GM13977 (cell line): ENCODE measurements at regions not wholly inside any gene's neighbourhood (a gene's known extent, or its start where the extent isn't known, plus 50 kb on each side); places are given as distances from the start of the nearest gene placed in this dataset.

Source experiments
- DNase-seq: peaks from one replicate; pipeline ENCODE4 v3.0.0; 2012; ENCODE audit warnings: low spot score
- in situ Hi-C: fragments of 300-500 bp; cut with MboI; formaldehyde crosslinking; loops from one replicate; pipeline ENCODE4 v1.12.0; 2022; ENCODE audit warnings: low sequenced_read_pairs, low pct_unique_long_range_greater_than_20kb, mixed read lengths, inconsistent platforms; ENCODE audit not compliant: unreplicated experiment
- TF ChIP-seq, protein P1 (sequence below): IDR thresholded peaks from 2 replicates; pipeline ENCODE4 v1.5.1; 2012; ENCODE audit warnings: mild to moderate bottlenecking, control low read depth; ENCODE audit not compliant: insufficient read depth; ENCODE audit errors: extremely low read depth, missing control alignments

DNA sequence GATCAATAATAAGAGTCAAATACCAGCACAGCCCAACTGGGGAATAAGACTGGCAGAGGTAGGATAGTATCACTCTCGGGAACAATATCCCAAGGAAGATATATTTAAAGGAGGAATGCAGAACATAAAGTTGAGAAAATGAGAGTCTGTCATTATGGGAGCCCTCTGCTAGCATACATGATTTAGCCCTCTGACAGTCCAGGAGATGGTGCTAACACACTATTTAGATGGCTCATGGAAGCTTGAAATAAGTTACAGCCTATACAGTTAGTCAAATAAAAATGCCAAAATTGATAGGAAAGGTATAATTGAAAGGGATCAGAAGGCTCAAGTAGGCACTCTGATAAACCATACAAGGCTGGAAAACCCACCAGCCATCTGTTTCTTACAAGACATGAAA lies 201.0 kb upstream of the NEIL3 start:
- in situ Hi-C loops = no loop called here
- TF ChIP-seq, protein P1, sequence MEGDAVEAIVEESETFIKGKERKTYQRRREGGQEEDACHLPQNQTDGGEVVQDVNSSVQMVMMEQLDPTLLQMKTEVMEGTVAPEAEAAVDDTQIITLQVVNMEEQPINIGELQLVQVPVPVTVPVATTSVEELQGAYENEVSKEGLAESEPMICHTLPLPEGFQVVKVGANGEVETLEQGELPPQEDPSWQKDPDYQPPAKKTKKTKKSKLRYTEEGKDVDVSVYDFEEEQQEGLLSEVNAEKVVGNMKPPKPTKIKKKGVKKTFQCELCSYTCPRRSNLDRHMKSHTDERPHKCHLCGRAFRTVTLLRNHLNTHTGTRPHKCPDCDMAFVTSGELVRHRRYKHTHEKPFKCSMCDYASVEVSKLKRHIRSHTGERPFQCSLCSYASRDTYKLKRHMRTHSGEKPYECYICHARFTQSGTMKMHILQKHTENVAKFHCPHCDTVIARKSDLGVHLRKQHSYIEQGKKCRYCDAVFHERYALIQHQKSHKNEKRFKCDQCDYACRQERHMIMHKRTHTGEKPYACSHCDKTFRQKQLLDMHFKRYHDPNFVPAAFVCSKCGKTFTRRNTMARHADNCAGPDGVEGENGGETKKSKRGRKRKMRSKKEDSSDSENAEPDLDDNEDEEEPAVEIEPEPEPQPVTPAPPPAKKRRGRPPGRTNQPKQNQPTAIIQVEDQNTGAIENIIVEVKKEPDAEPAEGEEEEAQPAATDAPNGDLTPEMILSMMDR = peak; percentile 6
- DNase-seq = no peak

DNA sequence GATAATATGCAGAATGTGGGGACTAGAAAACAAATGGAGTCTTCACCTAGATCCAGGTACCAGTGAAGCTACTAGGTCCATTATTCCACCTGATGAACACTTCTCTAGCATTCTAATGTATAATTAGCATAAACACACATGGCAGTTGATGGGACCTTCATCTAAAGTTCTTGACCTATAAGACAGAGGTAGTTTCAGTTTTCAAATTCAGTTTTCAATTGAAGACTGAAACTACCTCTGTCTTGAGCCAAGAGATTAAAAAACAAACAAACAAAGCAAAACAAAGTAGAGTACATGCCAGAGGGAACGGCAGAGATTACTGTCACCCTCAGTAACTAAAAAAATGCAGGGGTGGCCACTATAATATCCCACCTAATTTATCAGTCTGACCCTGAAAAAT lies 199.9 kb upstream of the NEIL3 start:
- TF ChIP-seq, protein P1 = no peak
- DNase-seq = no peak
- in situ Hi-C loops = no loop called here

DNA sequence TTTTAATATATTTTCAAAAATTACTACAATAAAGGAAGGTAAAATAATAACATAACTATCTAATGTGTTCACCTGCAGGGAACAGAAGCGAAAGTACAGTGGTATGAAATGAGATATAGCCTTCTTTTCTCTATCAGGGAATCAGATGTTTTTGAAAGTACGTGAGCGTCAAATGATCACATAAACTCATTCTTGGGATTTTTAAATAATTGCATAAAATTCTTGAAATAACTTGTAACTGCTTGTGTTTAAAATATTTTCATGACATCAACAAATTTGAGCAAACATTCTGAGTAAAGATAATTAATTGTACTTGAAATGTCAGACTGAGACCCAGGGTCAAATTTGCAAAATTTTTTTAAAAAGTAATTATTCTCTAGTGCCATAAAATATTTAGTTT lies 193.5 kb upstream of the NEIL3 start:
- in situ Hi-C loops = no loop called here
- TF ChIP-seq, protein P1 = no peak
- DNase-seq = no peak

DNA sequence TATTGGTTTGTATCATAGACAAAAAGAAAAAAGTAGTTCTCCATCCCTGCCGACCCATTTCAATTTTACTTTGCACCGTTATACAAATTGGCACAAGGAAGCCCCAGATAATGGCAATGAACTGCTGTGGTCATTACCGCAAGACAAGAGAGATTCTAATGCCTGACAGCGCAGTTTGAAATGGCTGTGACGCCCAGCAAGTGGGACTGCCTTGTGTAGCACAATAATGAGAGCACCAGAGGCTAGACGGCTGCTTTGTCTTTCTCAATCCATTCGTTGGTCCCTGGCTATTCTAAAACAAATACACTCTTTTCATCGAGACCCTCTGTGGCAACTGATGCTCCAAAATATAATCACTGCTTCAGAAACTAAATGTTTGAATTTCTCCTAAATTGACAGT lies 192.4 kb upstream of the NEIL3 start:
- TF ChIP-seq, protein P1 = no peak
- no peak for DNase-seq
- in situ Hi-C loops = no loop called here

DNA sequence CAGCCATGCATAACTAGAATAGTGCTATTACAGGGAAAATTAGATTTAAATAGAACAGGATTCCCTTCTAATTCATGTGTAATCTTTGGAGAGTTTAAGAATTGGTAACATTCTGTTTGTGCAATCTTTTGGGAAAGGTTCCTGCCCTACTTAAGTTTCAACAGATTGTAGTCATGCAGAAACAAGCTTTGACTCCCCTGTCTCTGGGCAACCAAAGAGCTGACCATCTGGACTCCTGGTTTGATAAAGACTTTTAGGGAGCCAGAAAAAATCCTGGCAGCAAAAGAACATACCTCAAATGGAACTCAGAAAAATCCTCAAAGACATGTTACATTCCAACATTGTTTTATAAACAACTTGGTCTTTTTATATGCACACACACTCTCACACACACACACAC lies 191.1 kb upstream of the NEIL3 start:
- TF ChIP-seq, protein P1 = no peak
- in situ Hi-C loops = no loop called here
- no peak for DNase-seq

DNA sequence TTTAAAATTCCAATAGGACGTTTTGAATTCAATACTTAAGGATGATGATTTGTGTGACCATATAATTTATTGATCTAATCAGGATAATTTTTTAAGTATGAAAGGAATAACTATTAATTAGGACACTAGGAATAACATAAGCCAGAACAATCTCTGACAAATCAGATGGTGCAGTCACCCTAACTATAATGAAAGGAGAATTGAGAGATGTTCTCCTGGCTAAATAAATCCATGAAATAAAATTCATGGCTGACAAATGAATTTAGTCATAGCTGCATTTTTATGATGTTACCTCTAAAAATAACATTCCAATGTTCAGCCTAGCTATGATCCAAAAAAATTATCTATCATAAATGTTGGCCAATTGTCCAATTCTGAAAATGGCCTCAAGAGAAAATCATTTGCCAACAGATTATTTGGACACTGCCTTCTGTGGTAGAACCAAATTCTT lies 190.6 kb upstream of the NEIL3 start:
- no peak for DNase-seq
- TF ChIP-seq, protein P1 = no peak
- in situ Hi-C loops = no loop called here

DNA sequence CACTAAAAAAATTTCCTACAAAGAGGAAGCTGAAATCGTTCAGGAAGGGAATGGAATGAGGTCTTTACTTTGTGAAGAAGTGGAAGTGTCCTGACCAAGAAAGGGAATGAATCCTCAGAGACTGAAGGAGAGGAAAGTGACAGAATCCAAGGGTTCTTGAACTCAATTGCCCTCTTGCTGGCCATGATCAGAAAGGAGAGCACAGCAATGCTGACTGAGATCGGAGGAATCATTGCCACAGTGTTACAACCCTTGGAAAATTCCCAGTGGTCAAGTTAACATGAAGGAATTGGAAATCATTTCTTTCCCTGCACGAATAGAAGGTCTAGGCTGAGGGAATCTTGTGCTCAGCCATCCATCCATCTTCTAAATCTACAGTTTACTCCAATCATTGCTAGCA lies 190.0 kb upstream of the NEIL3 start:
- in situ Hi-C loops = no loop called here
- TF ChIP-seq, protein P1 = no peak
- DNase-seq = no peak
